NB4 (cell line): ENCODE measurements at regions not wholly inside any gene's neighbourhood (a gene's known extent, or its start where the extent isn't known, plus 50 kb on each side); places are given as distances from the start of the nearest gene placed in this dataset.

Experiments
- DNase-seq: peaks from one replicate; pipeline ENCODE4 v3.0.0; 2010; ENCODE audit warnings: low read depth
- H3K4me3 ChIP-seq: one replicate; pipeline ENCODE4 v1.5.1; 2011; ENCODE audit warnings: mild to moderate bottlenecking, low read depth, low read length, moderate library complexity
- CTCF ChIP-seq: IDR thresholded peaks from one replicate; pipeline ENCODE4 v1.5.1; 2012; ENCODE audit warnings: low read depth, low read length
- MAX ChIP-seq: IDR thresholded peaks from 2 replicates; pipeline ENCODE4 v1.6.1; 2011; ENCODE audit warnings: low read depth, low read length
- MYC ChIP-seq: IDR thresholded peaks from 2 replicates; pipeline ENCODE4 v1.6.1; 2011; ENCODE audit warnings: low read depth, low read length
- POLR2A ChIP-seq: IDR thresholded peaks from 2 replicates; pipeline ENCODE4 v1.6.1; 2011; ENCODE audit warnings: mild to moderate bottlenecking; ENCODE audit not compliant: insufficient read length; ENCODE audit errors: extremely low read depth

DNA sequence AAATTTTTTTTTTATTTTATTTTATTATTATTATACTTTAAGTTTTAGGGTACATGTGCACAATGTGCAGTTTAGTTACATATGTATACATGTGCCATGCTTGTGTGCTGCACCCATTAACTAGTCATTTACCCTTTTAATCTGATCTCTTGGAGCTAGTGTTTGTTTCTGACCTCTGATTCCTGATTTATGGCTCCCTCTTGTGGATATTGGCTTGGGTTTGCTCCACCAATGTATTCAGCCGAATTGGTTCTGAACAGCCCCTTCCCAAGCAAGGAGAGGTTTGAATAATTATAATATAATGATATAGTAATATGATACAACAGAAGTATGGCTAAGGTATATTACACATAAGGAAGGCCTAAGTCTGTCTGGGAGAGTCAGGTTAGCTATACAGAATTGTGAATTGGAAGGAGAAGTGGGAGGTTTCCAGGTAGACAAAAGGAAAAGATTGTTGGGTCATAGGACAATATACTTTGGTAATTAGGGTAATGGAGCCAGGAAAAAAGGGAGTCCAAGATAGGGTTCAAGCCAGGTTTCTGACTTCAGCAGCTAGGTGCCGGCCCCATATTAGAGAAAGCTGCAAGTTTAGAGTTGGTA lies 53.1 kb upstream of the HMCN1 start:
- peak; percentile 60 for DNase-seq
- TF ChIP-seq POLR2A (no peak), CTCF (peak; percentile 44)
- H3K4me3 ChIP-seq: no peak overlapping the region

- no peak overlapping the region for H3K4me3 ChIP-seq
- TF ChIP-seq CTCF (no peak), MAX (no peak), POLR2A (no peak), MYC (no peak)
- no peak for DNase-seq
These were observed 53.7 kb upstream of the HMCN1 start for GRCh38 chr1:185680453-185680852.

DNA sequence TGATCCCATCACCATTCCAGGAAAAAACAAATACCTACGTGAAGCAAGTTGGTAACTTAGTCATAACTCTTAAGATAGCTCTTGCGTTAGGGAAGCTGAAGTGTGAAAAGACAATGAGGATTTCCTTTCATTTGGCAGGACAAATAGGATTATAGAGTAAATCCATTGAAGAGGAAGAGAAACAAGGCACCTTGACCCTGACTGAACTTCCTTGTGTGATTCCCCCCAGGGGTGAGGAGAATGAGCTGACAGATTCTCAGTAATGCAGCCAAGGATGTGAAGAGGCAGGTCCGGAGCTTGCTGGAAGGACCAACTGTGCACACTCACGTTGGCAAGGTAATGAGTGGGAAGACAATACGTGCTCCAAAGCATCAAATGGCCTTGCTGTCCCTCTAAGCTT lies 55.0 kb upstream of the HMCN1 start:
- no peak for TF ChIP-seq MYC
- no peak for TF ChIP-seq POLR2A
- no peak for TF ChIP-seq CTCF
- no peak for TF ChIP-seq MAX
- no peak overlapping the region for H3K4me3 ChIP-seq
- DNase-seq: no peak

- no peak for DNase-seq
- no peak for TF ChIP-seq MAX
- no peak overlapping the region for H3K4me3 ChIP-seq
These were observed 57.2 kb upstream of the HMCN1 start for GRCh38 chr1:185676969-185677368.

- no peak overlapping the region for H3K4me3 ChIP-seq
- no peak for TF ChIP-seq CTCF
- no peak for TF ChIP-seq POLR2A
- TF ChIP-seq MYC: no peak
- TF ChIP-seq MAX: no peak
- DNase-seq: no peak
These were observed 60.0 kb upstream of the HMCN1 start for GRCh38 chr1:185674201-185674600.

- TF ChIP-seq POLR2A (no peak), CTCF (no peak), MYC (no peak), MAX (no peak)
- DNase-seq: peak; percentile 17
- no peak overlapping the region for H3K4me3 ChIP-seq
These were observed 61.4 kb upstream of the HMCN1 start for GRCh38 chr1:185672719-185673360.
